ENCODE measurements at regions not wholly inside any gene's neighbourhood (a gene's known extent, or its start where the extent isn't known, plus 50 kb on each side); places are given as distances from the start of the nearest gene placed in this dataset.
"Not testable (repeated sequence)": the region's sequence is repeated elsewhere in the genome, so short reads cannot be mapped to it uniquely, and the experiment has no call there.

GRCh38 chr4:159410076-159410777 is 307.3 kb downstream of the RAPGEF2 start:
- DNase-seq (ENCODE audit: low spot score): no peak

GRCh38 chr4:159410891-159411290 is 308.0 kb downstream of the RAPGEF2 start:
- DNase-seq (ENCODE audit: low spot score): no peak

GRCh38 chr4:159413306-159413943 is 310.5 kb downstream of the RAPGEF2 start:
- no peak for DNase-seq (ENCODE audit: low spot score)

- DNase-seq (ENCODE audit: low spot score): no peak
These were observed 311.4 kb downstream of the RAPGEF2 start for GRCh38 chr4:159414305-159414704.

GRCh38 chr4:159416073-159416472 is 313.2 kb downstream of the RAPGEF2 start:
- no peak for DNase-seq (ENCODE audit: low spot score)

GRCh38 chr4:159416996-159417395 is 314.1 kb downstream of the RAPGEF2 start:
- DNase-seq (ENCODE audit: low spot score): no peak

GRCh38 chr4:159420162-159421057 is 317.5 kb downstream of the RAPGEF2 start:
- no peak for DNase-seq (ENCODE audit: low spot score)

GRCh38 chr4:159421058-159421419 is 318.2 kb downstream of the RAPGEF2 start:
- DNase-seq (ENCODE audit: low spot score): not testable (repeated sequence)

GRCh38 chr4:159422019-159422418 is 319.1 kb downstream of the RAPGEF2 start:
- DNase-seq (ENCODE audit: low spot score): no peak

GRCh38 chr4:159422626-159423025 is 319.7 kb downstream of the RAPGEF2 start:
- no peak for DNase-seq (ENCODE audit: low spot score)

GRCh38 chr4:159425737-159426305 is 322.9 kb downstream of the RAPGEF2 start:
- DNase-seq (ENCODE audit: low spot score): no peak

GRCh38 chr4:159428293-159428692 is 325.4 kb downstream of the RAPGEF2 start:
- DNase-seq (ENCODE audit: low spot score): no peak

- no peak for DNase-seq (ENCODE audit: low spot score)
These were observed 326.3 kb downstream of the RAPGEF2 start for GRCh38 chr4:159428975-159429692.

- DNase-seq (ENCODE audit: low spot score): no peak
These were observed 326.8 kb downstream of the RAPGEF2 start for GRCh38 chr4:159429693-159430035.

- DNase-seq (ENCODE audit: low spot score): no peak
These were observed 328.0 kb downstream of the RAPGEF2 start for GRCh38 chr4:159430896-159431295.

GRCh38 chr4:159432436-159432835 is 329.6 kb downstream of the RAPGEF2 start:
- DNase-seq (ENCODE audit: low spot score): no peak

GRCh38 chr4:159433337-159433736 is 330.5 kb downstream of the RAPGEF2 start:
- DNase-seq (ENCODE audit: low spot score): no peak

GRCh38 chr4:159434114-159434870 is 331.4 kb downstream of the RAPGEF2 start:
- DNase-seq (ENCODE audit: low spot score): no peak

- no peak for DNase-seq (ENCODE audit: low spot score)
These were observed 332.0 kb downstream of the RAPGEF2 start for GRCh38 chr4:159434871-159435241.

GRCh38 chr4:159435561-159436023 is 332.7 kb downstream of the RAPGEF2 start:
- no peak for DNase-seq (ENCODE audit: low spot score)

GRCh38 chr4:159443975-159444374 is 341.1 kb downstream of the RAPGEF2 start:
- no peak for DNase-seq (ENCODE audit: low spot score)
